Epithelial cell of proximal tubule (primary cell): ENCODE measurements at regions not wholly inside any gene's neighbourhood (a gene's known extent, or its start where the extent isn't known, plus 50 kb on each side); places are given as distances from the start of the nearest gene placed in this dataset.

Experiments used
- DNase-seq: peaks from one replicate; pipeline ENCODE4 v3.0.0-alpha.2; 2011; ENCODE audit warnings: low read depth
- H3K4me3 ChIP-seq: 2 replicates; pipeline ENCODE4 v1.5.1; 2011; ENCODE audit warnings: low read depth, mild to moderate bottlenecking, low read length
- CTCF ChIP-seq: conservative IDR thresholded peaks from 2 replicates; pipeline ENCODE4 v1.5.1; 2012; ENCODE audit warnings: low read depth, mild to moderate bottlenecking, low read length

GRCh38 chr3:18044971-18045880, 302.8 kb upstream of the TBC1D5 start:
- no peak for TF ChIP-seq CTCF
- DNase-seq, result no peak
- no peak overlapping the region for H3K4me3 ChIP-seq

DNA sequence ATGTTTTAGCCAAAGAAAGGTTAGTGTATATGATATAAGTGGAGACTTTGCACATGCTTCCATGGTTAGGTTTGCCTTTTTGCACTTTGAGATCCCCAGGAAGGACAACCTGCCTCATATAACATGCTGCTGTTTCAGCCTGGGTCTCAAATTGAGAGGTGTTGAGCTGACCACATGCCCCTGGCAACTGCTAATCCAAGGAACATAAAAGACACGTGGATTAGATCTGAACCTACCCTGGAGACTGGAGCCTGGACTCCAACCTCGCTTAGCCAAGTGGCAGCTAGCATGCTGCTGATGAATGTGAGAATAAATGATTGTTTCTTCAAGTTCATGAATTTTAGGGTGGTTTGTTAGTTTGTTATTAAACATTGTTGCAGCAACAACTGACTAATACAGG, 301.8 kb upstream of the TBC1D5 start:
- DNase-seq, result no peak
- no peak overlapping the region for H3K4me3 ChIP-seq
- TF ChIP-seq CTCF, result no peak

DNA sequence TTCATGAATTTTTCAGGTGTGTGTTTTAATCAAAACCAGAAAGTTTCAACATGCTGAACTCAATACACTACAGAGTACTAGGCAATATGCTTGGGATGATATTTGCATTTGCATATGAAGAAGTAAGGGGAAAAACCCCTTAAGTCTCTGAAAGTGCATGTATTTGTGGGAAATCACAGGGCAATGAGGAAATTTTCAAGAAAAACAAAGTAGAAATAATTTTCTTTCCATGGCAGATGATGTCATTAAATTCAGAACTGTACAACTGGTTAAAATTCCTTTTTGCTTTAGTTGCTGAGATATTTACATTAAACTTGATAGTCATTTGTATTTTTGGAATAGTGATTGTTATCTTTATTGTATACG, 294.0 kb upstream of the TBC1D5 start:
- TF ChIP-seq CTCF, result no peak
- no peak for DNase-seq

GRCh38 chr3:18035641-18036449, 293.4 kb upstream of the TBC1D5 start:
- TF ChIP-seq CTCF, result no peak
- DNase-seq, result no peak
- H3K4me3 ChIP-seq, result no peak overlapping the region

More for the DNA sequence above, 294.0 kb upstream of the TBC1D5 start:
- no peak overlapping the region for H3K4me3 ChIP-seq

DNA sequence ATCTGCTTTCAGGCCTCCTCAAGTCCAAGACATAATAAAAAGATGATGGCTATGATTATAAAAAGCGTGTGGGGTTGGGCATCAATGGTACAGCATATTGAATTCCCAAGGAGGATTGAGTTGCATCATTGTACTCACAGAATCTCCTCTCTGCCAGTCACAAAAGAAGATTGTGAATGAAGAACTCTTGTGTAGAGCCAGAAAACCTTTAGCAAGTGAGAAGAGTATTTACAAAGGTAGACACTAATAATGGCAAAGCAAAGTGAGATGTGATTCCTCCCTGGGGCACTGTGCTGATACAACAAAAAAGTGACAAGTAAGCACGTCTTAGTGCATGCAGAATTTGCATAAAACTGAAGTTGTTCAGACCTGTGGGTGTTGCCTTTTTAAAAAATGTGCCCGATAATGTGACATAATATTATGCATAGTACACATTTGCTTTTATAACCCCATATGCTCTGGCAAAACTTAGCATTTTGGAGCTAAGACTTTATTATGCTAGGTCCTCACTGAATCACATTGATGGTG, 291.2 kb upstream of the TBC1D5 start:
- DNase-seq, result no peak
- no peak for TF ChIP-seq CTCF
- no peak overlapping the region for H3K4me3 ChIP-seq

DNA sequence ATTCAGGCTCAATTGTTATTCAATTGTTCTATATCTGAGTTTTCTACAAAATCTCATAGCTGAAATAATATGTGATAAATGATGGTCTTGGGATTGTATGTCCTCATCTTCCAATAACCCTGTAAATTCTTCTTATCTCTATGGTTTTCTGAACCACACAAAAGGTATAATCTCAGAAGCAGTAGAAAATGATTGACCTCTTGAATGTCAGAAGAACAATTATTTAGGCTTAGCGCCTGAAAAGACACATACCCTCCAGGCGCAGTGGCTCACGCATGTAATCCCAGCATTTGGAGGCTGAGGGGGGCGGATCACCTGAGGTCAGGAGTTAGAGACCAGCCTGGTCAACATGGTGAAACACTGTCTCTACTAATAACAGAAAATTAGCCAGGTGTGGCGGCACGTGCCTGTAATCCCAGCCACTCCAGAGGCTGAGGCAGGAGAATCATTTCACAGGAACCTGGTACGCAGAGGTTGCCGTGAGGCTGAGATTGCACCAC, 288.0 kb upstream of the TBC1D5 start:
- DNase-seq, result no peak
- no peak overlapping the region for H3K4me3 ChIP-seq
- TF ChIP-seq CTCF, result no peak
